ENCODE measurements at regions not wholly inside any gene's neighbourhood (a gene's known extent, or its start where the extent isn't known, plus 50 kb on each side); places are given as distances from the start of the nearest gene placed in this dataset.

- no peak for DNase-seq (ENCODE audit: extremely low spot score, insufficient read length, low read depth)
- no peak for FAIRE-seq
Measured at GRCh38 chr18:10233082-10233875, 221.2 kb upstream of the APCDD1 start.

DNA sequence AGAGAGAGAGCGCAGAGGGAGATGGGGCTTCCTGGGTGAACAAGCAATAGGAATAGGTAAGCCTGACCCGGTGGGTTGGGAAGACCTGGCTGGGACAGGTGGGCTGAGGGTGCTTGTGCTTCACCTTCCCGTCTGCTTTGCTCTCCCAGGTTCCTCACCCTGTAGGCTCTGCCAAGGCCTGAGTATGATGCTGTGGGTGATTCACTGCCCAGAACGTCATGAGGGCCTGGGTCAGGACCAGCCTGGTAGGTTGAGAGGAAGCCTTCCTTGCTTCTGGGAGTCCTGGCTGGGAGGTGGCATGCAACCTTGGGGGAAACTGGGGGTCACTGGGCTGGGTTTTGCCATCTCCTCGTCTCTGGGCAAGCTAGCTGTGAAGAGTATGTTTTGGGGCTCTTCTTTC is 220.2 kb upstream of the APCDD1 start:
- no peak for FAIRE-seq
- DNase-seq (ENCODE audit: extremely low spot score, insufficient read length, low read depth) = no peak

DNA sequence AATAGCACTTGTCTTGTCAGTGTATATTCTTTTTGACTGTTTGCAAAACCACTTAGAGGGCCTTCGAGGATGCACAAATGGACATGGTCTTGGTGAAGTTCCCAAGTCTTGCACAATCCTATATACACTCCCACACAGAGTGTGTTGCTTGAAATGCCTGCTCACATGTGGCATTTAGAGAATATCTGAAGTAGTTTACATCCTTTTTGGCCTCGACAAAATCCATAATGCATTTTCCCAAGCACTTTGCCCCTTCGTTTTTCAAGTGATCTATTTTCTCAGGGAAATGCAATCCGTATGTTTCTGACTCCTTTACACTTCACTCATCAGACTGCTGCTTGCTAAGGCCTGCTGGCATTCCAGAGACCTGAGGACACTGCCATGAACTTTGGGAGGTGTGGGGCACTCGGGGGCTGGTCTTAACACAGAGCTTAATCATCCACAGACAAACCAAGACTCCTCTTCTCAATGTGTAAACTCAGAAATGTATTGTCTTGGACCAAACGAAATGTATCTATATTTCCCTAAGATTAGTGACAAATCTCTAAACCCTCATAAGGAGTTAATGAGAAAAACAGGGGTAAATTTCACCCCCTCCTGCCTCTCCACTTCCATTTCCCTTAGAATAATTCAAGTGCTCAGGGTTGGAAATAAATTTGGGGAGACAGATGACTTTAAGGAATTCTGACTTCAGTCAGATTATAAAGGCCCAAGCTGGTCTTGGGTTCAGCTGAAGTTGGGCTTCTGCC is 219.3 kb upstream of the APCDD1 start:
- no peak for DNase-seq (ENCODE audit: extremely low spot score, insufficient read length, low read depth)
- FAIRE-seq = no peak

DNA sequence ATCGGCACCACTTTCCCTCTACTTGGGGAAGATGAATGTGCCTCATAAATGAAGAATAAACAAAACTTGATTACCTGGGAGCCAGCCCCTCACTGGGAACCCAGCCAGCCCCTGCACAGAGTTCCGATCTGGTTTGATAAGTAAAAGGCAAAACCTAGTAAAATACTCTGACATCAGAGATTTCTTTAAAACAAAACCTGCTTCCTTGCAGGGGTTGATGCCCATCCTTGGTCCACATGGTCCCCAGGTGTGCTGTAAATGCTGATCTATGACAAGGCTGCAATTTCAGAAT is 218.8 kb upstream of the APCDD1 start:
- FAIRE-seq (no peak), DNase-seq (ENCODE audit: extremely low spot score, insufficient read length, low read depth) (no peak)

DNA sequence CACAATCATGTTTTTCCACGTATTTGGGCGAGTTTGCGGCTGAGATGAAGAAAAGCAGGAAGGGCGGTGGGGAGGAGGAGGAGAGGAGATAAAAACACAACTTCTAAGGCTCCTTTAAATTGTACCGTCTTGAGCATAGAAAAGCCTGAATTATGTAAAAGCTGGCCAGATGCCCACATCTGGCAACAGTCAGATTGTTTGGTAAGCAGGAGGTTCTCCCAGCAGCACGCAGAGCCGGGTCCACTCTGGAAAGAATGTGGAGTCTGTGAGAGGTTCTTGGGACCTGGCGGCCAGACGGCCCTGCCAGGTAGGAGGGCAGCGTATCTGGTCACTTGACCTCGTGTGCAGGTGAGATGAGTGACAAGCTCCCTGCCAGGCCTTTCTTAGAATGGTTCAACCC is 215.3 kb upstream of the APCDD1 start:
- FAIRE-seq (no peak), DNase-seq (ENCODE audit: extremely low spot score, insufficient read length, low read depth) (no peak)

DNA sequence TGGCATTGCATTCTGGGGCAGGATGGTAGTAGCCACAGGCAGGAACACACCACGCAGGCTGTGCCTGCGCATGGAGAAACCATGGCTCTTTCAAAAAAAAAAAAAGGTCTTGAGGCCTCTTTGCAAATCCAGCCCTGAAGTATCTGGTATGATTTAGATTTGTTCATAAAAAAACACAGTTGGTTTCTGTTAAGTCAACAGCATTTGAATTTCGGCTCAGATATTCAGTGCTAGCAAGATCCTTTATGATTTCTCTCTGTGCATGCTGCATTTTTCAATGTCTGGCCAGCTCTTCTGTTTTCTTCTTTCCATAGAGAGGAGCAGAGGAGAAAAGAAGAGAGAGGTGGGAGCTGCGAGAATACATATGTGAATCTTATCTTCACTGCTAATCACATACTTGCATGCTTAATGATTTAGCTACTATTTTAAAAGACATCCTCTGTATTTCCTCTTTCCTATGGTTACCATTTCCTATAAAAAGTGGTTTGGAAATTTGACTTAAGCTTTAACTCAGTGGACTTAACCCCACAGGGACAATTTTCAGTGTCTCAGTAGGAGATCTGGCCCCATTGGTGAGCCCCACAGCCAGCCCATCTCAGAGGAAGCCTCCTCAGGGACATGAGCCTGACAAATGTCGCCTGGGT is 214.3 kb upstream of the APCDD1 start:
- DNase-seq (ENCODE audit: extremely low spot score, insufficient read length, low read depth) = no peak

DNA sequence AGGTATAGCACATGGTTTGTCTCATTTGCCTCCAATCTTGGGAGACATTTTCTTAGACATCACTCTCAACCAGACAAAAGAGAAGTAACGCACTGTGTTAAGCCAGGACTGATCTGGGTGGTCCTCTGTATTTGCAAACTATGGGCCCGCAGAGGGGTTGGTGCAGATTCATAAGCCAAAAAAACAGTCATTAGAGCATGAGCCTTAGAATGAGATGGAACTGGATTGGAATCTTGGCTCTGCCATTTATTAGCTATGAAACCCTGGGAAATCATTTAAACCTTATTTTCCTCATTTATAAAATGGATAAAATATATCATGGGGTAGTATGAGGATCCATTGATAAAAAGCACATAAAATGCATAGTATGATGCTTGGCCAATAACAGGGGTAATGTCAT is 213.5 kb upstream of the APCDD1 start:
- no peak for DNase-seq (ENCODE audit: extremely low spot score, insufficient read length, low read depth)
- no peak for FAIRE-seq

More for the DNA sequence above, 214.3 kb upstream of the APCDD1 start:
- no peak for FAIRE-seq

GRCh38 chr18:10241579-10241978 is 212.9 kb upstream of the APCDD1 start:
- FAIRE-seq (no peak), DNase-seq (ENCODE audit: extremely low spot score, insufficient read length, low read depth) (no peak)

DNA sequence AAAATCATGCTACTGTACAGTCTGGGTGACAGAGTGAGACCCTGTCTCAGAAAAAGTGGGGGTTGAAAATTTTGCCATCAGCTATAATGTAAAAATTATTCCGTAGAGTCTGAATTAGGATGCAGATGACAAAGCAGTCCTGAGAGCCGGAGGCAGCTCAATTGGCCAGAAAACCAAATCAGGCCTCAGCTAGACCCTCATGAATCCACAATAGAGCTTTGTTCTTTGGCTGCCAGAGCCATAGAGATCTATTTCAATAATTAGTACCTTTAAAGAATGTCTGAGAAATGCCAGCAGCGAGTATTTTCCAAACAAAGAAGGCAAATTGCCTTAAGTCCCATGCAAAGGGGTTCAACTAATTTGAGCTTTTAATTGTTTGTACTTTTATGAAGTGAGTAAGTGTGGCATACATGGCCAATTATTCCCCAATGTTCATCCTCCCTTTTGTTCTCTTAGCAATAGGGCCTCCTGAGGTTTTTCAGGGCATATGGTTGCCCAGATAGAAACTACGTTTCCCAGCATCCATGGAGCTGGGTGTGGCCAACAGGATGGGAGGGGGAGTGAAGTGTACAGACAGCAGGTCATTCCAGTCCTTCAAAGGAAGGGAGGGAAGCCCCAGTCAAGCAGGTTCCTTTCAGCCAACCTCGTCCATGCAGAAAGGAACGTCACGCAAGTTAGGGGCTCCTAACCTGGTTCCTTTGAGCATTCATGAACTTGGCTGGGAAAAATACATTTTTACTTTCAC is 211.3 kb upstream of the APCDD1 start:
- DNase-seq (ENCODE audit: extremely low spot score, insufficient read length, low read depth) (no peak), FAIRE-seq (no peak)

DNA sequence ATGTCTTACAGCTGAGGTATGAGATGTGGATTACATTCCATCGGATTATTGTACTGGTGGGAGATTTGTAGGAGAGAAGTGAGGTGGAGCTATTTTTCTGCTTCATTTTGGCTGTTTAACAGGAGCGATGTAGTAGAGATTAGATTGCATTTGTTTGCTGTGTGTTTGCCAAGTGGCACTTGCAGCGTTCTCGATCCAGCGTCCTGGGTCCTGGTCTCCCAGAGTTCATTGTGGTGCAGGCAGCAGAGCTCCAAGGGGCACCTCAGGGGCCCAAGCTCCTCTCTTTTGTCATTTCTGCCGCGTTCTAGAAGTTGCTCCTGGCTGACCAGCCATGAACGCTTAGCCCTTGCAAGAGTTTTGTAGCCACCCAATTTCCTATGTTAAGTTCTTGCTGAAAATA is 210.1 kb upstream of the APCDD1 start:
- DNase-seq (ENCODE audit: extremely low spot score, insufficient read length, low read depth) = no peak
- no peak for FAIRE-seq

- DNase-seq (ENCODE audit: extremely low spot score, insufficient read length, low read depth) = no peak
- FAIRE-seq = no peak
Measured at GRCh38 chr18:10245031-10245845, 209.2 kb upstream of the APCDD1 start.

- FAIRE-seq = no peak
- no peak for DNase-seq (ENCODE audit: extremely low spot score, insufficient read length, low read depth)
Measured at GRCh38 chr18:10245846-10246175, 208.6 kb upstream of the APCDD1 start.

- FAIRE-seq = no peak
Measured at GRCh38 chr18:10247021-10247741, 207.3 kb upstream of the APCDD1 start.

GRCh38 chr18:10247742-10248082 is 206.7 kb upstream of the APCDD1 start:
- FAIRE-seq (no peak), DNase-seq (ENCODE audit: extremely low spot score, insufficient read length, low read depth) (no peak)

More at GRCh38 chr18:10247021-10247741, 207.3 kb upstream of the APCDD1 start:
- no peak for DNase-seq (ENCODE audit: extremely low spot score, insufficient read length, low read depth)

GRCh38 chr18:10248738-10249137 is 205.7 kb upstream of the APCDD1 start:
- DNase-seq (ENCODE audit: extremely low spot score, insufficient read length, low read depth) (no peak), FAIRE-seq (no peak)

GRCh38 chr18:10249270-10249669 is 205.2 kb upstream of the APCDD1 start:
- no peak for FAIRE-seq
- DNase-seq (ENCODE audit: extremely low spot score, insufficient read length, low read depth) = no peak

DNA sequence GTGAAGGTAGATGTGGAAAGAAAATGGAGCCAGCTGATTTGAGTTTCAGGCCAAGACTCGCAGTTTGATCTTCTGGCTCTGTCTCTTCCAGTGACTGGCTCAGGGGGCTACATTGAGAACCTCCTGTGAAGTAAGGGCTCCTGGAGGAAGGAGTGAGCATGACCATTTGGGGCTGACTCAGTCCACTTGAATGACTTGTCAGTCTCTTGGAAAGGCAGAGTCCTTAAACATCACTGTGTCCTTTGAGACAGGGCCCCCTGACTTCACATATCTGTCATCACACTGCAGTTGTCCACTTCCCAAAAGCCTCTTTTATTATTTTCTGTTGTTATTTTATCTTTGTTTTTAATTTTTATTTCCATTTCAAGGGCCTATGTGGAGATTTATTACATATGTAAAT is 204.6 kb upstream of the APCDD1 start:
- DNase-seq (ENCODE audit: extremely low spot score, insufficient read length, low read depth) = no peak
- FAIRE-seq = no peak

DNA sequence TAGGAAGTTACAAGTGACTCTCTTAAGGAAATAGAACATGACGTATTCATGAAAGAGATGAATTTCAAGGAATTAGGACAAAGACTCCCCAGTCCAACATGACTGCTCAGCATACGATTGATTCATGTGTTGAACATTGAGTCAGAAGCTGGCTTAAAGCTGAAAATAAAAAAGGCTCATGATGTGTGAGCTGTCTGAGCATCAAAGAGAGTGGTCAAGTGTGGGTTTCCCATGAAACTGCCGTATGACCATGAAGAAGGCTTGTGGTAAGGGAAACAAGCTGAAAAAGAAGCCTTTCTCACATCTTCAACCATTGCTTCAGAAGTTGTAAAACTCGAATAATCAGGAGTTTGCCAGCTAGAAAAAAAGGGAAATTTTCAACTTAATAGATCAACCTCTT is 201.9 kb upstream of the APCDD1 start:
- FAIRE-seq (no peak), DNase-seq (ENCODE audit: extremely low spot score, insufficient read length, low read depth) (no peak)

GRCh38 chr18:10252952-10253705 is 201.3 kb upstream of the APCDD1 start:
- no peak for FAIRE-seq

More at GRCh38 chr18:10252952-10253705, 201.3 kb upstream of the APCDD1 start:
- DNase-seq (ENCODE audit: extremely low spot score, insufficient read length, low read depth) = no peak
